Kidney capillary endothelial cell (primary cell): ENCODE measurements at regions not wholly inside any gene's neighbourhood (a gene's known extent, or its start where the extent isn't known, plus 50 kb on each side); places are given as distances from the start of the nearest gene placed in this dataset.

Source experiments
- DNase-seq: peaks from one replicate; pipeline ENCODE4 v3.0.0-alpha.2; 2018; ENCODE audit warnings: low spot score

- no peak for DNase-seq
These were observed 912.3 kb upstream of the SEL1L start for GRCh38 chr14:82445810-82446570.

DNA sequence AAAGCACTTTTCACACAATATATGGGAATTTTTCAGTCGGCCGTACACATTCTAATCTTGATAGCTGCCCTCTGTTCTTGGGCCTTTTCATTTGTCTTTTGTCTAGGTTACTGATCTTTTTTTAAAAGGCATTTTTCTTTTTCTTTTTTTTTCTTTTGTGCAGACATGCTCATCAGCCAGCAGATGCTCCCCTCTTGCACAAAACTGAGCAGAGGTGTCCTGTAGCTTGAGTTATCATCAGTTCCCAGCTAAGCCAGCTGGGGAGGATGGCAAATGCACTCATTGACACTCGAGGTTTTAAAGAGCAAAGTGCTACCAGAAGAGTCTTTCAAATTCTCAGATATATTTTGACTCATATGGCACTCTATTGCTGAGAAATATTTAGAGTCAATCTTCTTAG lies 913.9 kb upstream of the SEL1L start:
- DNase-seq, result no peak

GRCh38 chr14:82449926-82450468 lies 916.3 kb upstream of the SEL1L start:
- no peak for DNase-seq

DNA sequence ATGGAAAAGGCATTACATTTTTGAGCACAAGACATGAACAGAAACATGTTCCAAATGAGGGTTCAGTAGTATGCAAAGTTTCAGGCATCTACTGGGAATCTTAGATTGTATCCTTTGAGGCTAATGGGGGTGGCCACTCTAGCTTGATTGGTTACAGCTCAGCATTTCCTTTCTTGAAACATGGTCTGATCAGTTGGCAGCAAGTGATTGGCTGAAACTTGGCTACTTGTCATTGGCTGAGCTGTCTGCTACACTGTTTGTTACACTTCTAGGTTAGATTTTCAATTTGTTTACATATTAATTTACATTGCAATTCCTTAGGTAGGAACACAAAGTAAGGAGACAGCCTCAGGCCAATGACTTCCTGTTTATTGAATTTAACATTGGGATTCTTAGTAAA lies 918.0 kb upstream of the SEL1L start:
- DNase-seq, result no peak

DNA sequence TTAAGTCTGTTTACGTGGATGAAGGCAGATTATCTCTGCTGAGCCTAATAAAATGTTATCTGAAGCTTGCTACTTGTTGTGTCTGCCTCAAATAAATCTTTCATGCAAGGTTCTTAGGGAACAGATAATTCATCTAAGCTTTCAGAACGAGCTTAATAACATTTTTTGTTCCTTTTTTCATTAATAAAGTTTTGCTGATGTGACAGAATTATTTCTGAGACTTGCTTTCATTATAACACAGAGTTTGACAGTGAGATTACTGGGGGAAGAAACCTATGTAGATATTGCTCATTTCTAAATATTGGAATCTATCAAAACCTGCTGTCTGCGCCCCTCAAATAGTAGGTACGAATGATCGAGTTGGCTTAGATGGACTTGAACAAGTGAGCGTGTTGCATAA lies 948.7 kb upstream of the SEL1L start:
- DNase-seq, result no peak

DNA sequence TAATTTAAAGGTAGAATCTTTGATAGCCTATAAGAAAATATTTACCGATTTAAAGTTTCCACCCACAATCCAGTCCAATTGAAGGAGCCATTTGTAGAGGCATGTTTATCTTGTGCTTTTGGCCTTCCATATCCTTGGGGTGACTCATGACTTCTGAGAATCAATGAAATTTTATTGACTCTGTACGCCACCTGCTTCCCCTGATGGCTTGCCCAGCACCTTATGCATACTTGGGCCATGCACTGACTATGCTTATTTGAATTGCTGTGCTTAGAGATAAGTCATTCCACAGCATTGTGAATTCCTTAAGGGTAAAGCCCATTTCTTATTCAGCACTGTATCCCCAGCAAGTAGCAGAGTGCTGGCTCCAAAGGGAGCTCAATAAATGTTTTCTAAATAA lies 954.8 kb upstream of the SEL1L start:
- no peak for DNase-seq

DNA sequence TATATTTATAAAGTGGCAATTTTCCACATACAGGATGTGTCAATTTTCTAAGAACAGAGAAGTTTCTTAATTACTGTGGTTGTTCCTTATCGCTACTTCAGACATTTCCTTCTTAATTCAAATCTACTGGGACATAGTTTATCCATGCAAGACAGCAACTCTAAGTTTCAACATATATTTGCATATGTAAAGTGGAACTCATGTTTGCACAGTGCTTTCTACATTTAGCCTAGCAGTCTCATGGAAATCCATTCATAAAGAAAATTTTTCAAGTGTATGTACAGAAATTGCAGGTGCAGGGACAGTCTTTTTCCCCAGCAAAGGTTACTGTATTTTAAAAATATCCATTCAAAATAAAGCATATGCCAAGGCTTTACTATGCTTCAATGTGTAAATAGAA lies 956.7 kb upstream of the SEL1L start:
- DNase-seq, result no peak

GRCh38 chr14:82492157-82492556 lies 958.5 kb upstream of the SEL1L start:
- DNase-seq, result no peak

GRCh38 chr14:82500222-82500621 lies 966.6 kb upstream of the SEL1L start:
- no peak for DNase-seq

DNA sequence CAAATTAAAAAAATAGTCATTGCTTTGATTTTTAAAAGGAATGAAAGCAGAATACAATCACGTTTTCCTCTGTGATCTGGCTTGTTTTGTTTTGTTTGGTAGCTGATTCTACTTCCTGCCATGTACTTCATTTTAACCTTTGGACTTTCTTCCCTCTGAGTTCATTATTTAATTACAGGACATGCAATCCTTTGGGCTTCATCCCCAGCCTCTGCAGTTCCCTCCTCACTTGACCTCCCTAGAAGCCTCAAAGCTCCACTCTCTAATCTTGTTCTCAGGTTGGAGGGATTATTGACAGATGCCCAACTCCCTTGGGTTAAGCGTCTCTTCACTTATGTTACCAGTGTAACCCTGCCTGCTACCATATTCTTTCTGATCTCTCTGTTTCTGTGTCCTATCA lies 967.9 kb upstream of the SEL1L start:
- no peak for DNase-seq

GRCh38 chr14:82502043-82502442 lies 968.4 kb upstream of the SEL1L start:
- no peak for DNase-seq

- no peak for DNase-seq
These were observed 971.2 kb upstream of the SEL1L start for GRCh38 chr14:82504894-82505293.

- DNase-seq, result no peak
These were observed 976.4 kb upstream of the SEL1L start for GRCh38 chr14:82510007-82510406.

DNA sequence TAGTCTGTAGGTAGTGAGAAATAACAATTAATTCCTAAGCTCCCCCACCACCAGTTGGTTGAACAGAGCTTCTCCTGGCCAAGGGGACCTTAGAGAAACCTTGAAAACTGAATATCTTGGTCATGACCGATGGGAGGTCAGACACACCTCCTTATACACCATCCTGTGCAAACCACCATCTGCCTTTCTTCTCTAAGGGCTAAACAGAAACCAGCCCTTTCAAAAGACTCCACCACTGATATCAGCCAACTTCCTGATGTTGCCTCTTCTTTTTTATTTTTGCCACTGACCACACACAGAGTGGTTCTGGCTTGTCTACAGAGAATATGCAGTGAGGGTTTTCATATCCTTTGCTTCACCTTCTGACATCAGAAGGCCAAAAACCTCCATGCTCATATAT lies 977.7 kb upstream of the SEL1L start:
- no peak for DNase-seq

DNA sequence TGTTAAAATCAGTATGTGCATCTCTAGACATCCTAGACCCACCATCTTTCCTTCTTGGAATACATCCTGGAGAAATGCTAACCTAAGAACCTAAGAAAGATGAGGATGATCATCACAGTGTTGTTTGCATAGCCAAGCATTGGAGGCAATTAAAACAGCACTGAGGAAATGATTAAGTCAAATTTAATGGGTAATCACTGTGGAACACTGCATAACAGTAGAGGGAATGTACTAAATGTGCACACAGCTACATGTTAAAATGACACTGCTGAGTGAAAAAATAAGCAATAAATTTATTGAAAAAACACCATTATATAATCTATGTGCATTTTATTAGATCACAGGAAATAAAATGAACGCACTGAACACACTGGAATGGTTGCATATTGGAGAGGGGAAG lies 987.1 kb upstream of the SEL1L start:
- no peak for DNase-seq

GRCh38 chr14:82521191-82521590 lies 987.5 kb upstream of the SEL1L start:
- no peak for DNase-seq

GRCh38 chr14:82528016-82528415 lies 994.4 kb upstream of the SEL1L start:
- no peak for DNase-seq

GRCh38 chr14:82533351-82533750 lies 999.7 kb upstream of the SEL1L start:
- DNase-seq, result no peak

GRCh38 chr14:82536566-82536965 lies 1002.9 kb upstream of the SEL1L start:
- no peak for DNase-seq

DNA sequence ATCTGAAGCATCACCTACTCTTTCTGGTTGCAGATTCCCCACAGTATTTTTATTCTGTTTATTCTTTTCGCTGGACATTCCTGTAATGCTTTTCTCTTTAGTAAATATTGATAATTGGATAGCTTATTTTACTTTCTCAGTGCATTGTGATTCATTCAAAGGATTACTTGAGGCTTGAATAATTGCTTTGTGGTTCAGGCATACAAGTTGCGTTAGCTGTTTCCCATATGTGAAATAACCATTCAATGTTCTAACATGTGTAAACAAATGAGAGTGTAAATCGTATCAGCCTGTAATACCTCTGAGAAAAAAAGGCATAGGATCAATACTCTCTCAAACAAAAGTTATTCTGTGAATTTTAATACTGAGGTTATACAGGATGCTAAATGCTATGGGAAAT lies 1004.2 kb upstream of the SEL1L start:
- no peak for DNase-seq

- DNase-seq, result no peak
These were observed 1012.7 kb upstream of the SEL1L start for GRCh38 chr14:82546401-82546800.

GRCh38 chr14:82549306-82549990 lies 1015.8 kb upstream of the SEL1L start:
- DNase-seq, result no peak

DNA sequence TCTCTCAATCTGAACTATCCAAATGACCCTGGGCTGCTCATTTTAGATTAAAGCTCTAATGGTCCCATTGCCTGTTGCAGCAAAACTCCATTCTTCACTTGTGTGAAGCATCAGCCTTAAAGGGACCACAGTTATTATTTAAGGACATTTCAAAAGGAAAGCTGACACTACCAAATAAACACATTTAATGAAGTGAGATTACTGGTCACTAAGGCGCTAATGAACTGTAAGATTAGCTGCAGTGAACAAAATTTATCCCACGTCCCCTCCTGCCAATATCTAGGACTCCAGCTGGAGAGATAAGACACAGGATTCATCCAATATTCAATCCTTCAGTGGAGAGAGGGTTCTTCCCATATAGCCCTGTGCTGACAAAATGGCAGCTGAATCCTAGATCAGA lies 1029.2 kb upstream of the SEL1L start:
- DNase-seq, result no peak

DNA sequence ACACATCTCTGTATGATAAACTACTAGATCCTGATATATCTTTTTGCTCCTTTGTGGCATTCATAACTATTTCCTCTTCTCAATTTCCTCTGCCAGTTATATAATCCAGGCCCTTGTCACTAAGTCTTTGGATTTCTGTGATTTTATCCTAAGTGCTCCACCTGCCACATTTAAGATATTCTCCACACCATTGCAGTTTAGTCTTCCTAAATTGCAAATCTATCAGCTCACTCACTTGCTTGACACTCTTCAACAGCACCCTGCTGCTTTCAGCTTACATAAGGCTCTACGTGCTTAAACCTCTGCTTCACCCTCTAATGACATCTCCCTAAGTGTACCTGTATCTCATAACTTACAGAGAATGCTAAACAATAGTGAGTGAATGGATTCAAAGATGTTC lies 1032.2 kb upstream of the SEL1L start:
- no peak for DNase-seq
